Ascending aorta (tissue), 2 donors: ENCODE measurements at regions not wholly inside any gene's neighbourhood (a gene's known extent, or its start where the extent isn't known, plus 50 kb on each side); places are given as distances from the start of the nearest gene placed in this dataset.

Experiments used
- DNase-seq, 2 donors: peaks; one replicate each; pipeline ENCODE4 v3.0.0-alpha.2; 2019; ENCODE audit warnings: low spot score in 2 of 2
- H3K27ac ChIP-seq, 2 donors: fragments of 200-600 bp; sonication (generic); one replicate each; pipeline ENCODE4 v1.5.1; 2016 to 2017; ENCODE audit warnings: mild to moderate bottlenecking in 1 of 2
- H3K27me3 ChIP-seq: fragments of 200-600 bp; sonication (generic); one replicate; pipeline ENCODE4 v1.5.1; 2017
- H3K36me3 ChIP-seq, 2 donors: fragments of 200-600 bp; sonication (generic); one replicate each; pipeline ENCODE4 v1.5.1; 2016
- H3K4me1 ChIP-seq, 2 donors: fragments of 200-600 bp; sonication (generic); one replicate each; pipeline ENCODE4 v1.5.1; 2016 to 2017; ENCODE audit warnings: mild to moderate bottlenecking in 1 of 2
- H3K4me3 ChIP-seq, 2 donors: fragments of 200-600 bp; sonication (generic); one replicate each; pipeline ENCODE4 v1.5.1; 2016 to 2017; ENCODE audit warnings: mild to moderate bottlenecking in 1 of 2
- H3K9me3 ChIP-seq, 2 donors: fragments of 200-600 bp; sonication (generic); one replicate each; pipeline ENCODE4 v1.5.1; 2016
- CTCF ChIP-seq, 3 experiments: fragments of 200-600 bp in 2 of 3; fragments of 450-650 bp in 1 of 3; sonication (generic) in 2 of 3; IDR thresholded peaks; one replicate each; pipeline ENCODE4 v1.5.1; 2016 to 2019; ENCODE audit warnings: antibody characterized with exemption in 3 of 3, mild to moderate bottlenecking in 1 of 3, moderate library complexity in 1 of 3
- intact Hi-C: fragments of 100-400 bp; cut with DNase I; formaldehyde crosslinking; loops from one replicate; pipeline ENCODE4 v1.15.1; 2023

GRCh38 chr6:40011844-40012243 lies 77.6 kb upstream of the MOCS1 start:
- no peak for TF ChIP-seq CTCF (IDR thresholded peaks at IDR 0.05)

GRCh38 chr6:40000964-40001515 lies 66.8 kb upstream of the MOCS1 start:
- DNase-seq = no peak
- no peak for TF ChIP-seq CTCF (IDR thresholded peaks at IDR 0.05)
- Histone ChIP-seq H3K27ac (no peak overlapping the region), H3K36me3 (no peaks in the 10 kb centered on the region), H3K4me3 (no peak overlapping the region), H3K27me3 (no peaks in the 10 kb centered on the region), H3K9me3 (peaks cover 0 to 4% of the 10 kb centered on the region in 2 donors), H3K4me1 (no peaks in the 10 kb centered on the region)
- intact Hi-C loops = no loop called here

More at GRCh38 chr6:40011844-40012243, 77.6 kb upstream of the MOCS1 start:
- Histone ChIP-seq H3K4me3 (no peak overlapping the region), H3K27me3 (no peaks in the 10 kb centered on the region), H3K36me3 (no peaks in the 10 kb centered on the region), H3K9me3 (peaks cover 0 to 4% of the 10 kb centered on the region in 2 donors), H3K4me1 (no peaks in the 10 kb centered on the region), H3K27ac (no peak overlapping the region)
- intact Hi-C loops = no loop called here
- no peak for DNase-seq

- Histone ChIP-seq H3K9me3 (peaks cover 0 to 4% of the 10 kb centered on the region in 2 donors), H3K27ac (no peak overlapping the region), H3K27me3 (no peaks in the 10 kb centered on the region), H3K4me3 (no peak overlapping the region), H3K4me1 (no peaks in the 10 kb centered on the region), H3K36me3 (no peaks in the 10 kb centered on the region)
- DNase-seq = no peak
- intact Hi-C loops = no loop called here
- no peak for TF ChIP-seq CTCF (IDR thresholded peaks at IDR 0.05)
Observed at GRCh38 chr6:39999006-39999867, 65.0 kb upstream of the MOCS1 start.

GRCh38 chr6:39998126-39998525 lies 63.9 kb upstream of the MOCS1 start:
- Histone ChIP-seq H3K4me3 (no peak overlapping the region), H3K36me3 (no peaks in the 10 kb centered on the region), H3K4me1 (no peaks in the 10 kb centered on the region), H3K9me3 (peaks cover 3 to 7% of the 10 kb centered on the region in 2 donors), H3K27ac (no peak overlapping the region), H3K27me3 (no peaks in the 10 kb centered on the region)
- TF ChIP-seq CTCF (IDR thresholded peaks at IDR 0.05) = no peak
- intact Hi-C loops = no loop called here
- no peak for DNase-seq

- no peak for DNase-seq
- no peak for TF ChIP-seq CTCF (IDR thresholded peaks at IDR 0.05)
- H3K27ac ChIP-seq = no peak overlapping the region
- intact Hi-C loops = no loop called here
- H3K27me3 ChIP-seq = no peaks in the 10 kb centered on the region
- H3K4me3 ChIP-seq = no peak overlapping the region
- H3K9me3 ChIP-seq = peaks cover 8 to 16% of the 10 kb centered on the region in 2 donors
- no peaks in the 10 kb centered on the region for H3K36me3 ChIP-seq
- no peaks in the 10 kb centered on the region for H3K4me1 ChIP-seq
Observed at GRCh38 chr6:39997101-39997635, 62.9 kb upstream of the MOCS1 start.
